Head of caudate nucleus (tissue), 42 donors: ENCODE measurements at regions not wholly inside any gene's neighbourhood (a gene's known extent, or its start where the extent isn't known, plus 50 kb on each side); places are given as distances from the start of the nearest gene placed in this dataset.
"Not testable (repeated sequence)": the region's sequence is repeated elsewhere in the genome, so short reads cannot be mapped to it uniquely, and the experiment has no call there.

Experiments used
- DNase-seq, 42 donors: peaks; one replicate each; pipeline versions ENCODE4 v3.0.0 to v3.0.0-alpha.2; 2020 to 2021; ENCODE audit warnings: mixed read lengths in 7 of 42
- intact Hi-C: fragments of 100-400 bp; cut with DNase I; formaldehyde crosslinking; loops from one replicate; pipeline ENCODE4 v1.15.0; 2022

GRCh38 chr2:185980944-185981343, 242.3 kb downstream of the FSIP2 start:
- no peak for DNase-seq
- intact Hi-C loops = no loop called here

GRCh38 chr2:185984670-185985069, 246.1 kb downstream of the FSIP2 start:
- no peak for DNase-seq
- intact Hi-C loops = no loop called here

DNA sequence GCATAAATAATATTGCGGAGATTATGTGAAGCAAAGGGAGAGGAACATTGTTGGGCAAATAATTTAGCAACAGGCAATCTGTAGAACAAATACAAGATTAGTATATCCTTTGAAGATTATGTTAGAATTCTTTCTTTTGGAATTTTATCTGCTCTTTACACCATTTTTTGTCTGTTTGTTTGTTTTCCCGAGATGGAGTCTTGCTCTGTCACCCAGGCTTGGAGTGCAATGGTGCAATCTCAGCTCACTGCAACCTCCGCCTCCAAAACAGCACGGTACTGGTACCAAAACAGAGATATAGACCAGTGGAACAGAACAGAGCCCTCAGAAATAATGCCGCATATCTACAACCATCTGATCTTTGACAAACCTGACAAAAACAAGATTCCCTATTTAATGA, 250.3 kb downstream of the FSIP2 start:
- intact Hi-C loops, DNase-seq: not testable (repeated sequence)

GRCh38 chr2:185990861-185991525, 252.4 kb downstream of the FSIP2 start:
- intact Hi-C loops = no loop called here
- DNase-seq = no peak

GRCh38 chr2:185998562-185999070, 260.0 kb downstream of the FSIP2 start:
- intact Hi-C loops = no loop called here
- no peak for DNase-seq

GRCh38 chr2:186009341-186009740, 270.7 kb downstream of the FSIP2 start:
- intact Hi-C loops = no loop called here
- no peak for DNase-seq

DNA sequence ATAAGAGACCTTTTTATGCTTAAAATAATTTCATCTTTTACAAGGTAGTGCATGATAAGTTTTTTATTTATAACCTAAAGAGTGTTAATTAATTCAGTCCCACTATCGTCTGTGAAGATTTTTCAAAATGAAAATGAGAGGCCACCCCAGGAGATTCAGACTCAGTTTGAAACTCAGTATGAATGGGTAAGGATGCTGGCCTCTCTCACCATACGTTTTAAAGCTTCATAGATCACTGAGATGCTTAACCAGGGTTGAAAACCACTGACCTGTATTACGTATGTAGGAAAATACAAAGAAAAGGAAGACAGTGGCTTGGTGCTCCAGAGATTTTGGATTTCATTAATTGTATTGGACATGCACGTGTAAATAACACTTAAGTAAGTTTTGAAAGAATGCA, 278.7 kb downstream of the FSIP2 start:
- intact Hi-C loops = no loop called here
- DNase-seq = no peak

GRCh38 chr2:186024921-186025320, 286.3 kb downstream of the FSIP2 start:
- intact Hi-C loops = no loop called here
- no peak for DNase-seq

DNA sequence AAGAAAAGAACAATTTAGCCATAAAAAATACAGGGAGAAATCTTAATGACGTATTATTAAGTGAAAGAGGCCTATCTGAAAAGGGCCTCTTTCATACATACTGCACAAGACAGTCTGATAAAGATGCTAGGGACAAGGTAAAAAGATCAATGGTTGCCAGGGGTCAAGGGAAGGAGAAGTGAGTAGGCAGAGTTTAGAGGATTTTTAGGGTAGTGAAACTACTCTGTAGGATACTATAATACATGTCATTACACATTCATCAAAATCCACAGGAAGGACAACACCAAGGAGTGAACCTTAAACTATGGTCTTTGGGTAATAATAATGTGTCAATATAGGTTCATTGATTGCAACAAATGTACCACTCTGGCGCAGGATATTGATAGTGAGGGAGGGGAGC, 289.3 kb downstream of the FSIP2 start:
- no peak for DNase-seq
- intact Hi-C loops = no loop called here

GRCh38 chr2:186031229-186031628, 292.6 kb downstream of the FSIP2 start:
- intact Hi-C loops = no loop called here
- no peak for DNase-seq

DNA sequence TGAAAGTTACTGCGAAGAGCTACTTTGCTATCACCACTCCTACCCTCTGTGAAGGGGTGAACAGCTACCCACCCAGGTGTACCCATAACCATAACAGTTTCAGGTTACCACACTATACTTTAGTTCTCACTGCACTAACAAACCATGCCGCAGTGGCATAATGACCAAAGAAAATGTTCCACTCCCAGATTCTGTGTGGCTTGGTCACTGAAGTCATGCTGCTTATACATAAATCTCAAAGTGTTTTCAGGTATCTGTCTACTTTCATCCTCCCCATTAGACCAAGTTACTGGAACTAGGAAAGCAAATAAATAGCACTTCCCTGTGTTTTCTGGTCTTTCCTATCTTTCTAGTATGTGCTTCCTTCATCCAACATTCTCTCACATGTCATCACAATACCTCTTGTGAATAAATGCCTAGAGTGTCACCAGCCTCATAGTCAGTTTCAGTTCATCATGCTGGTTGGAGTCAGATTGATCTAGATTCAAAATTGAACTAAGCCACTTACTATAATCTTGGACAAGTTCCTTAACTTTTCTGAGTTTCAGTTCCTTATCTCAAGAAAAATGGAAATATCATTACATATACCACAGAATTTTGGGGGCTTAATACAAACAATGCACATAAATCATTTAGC, 293.6 kb downstream of the FSIP2 start:
- intact Hi-C loops = no loop called here
- no peak for DNase-seq

- intact Hi-C loops = no loop called here
- no peak for DNase-seq
Measured at GRCh38 chr2:186032930-186033329, 294.3 kb downstream of the FSIP2 start.

DNA sequence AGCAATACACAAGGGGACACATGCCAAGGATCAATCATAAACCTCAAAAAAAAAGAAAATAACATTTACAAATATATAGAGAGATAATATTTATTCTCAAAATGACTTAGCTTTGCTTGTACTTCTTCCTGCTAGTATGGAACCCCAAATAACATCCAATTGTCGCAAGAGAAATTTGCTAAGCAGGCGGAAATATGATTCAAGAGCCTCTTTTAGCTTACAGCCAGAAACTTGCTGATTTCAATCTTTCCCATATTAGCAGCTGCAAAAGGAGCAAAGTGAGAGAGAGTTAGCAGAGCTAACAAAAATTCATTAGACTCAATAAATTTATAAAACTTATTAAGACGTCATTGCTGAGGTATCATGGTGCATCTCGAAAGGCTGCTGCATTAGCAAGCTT, 294.9 kb downstream of the FSIP2 start:
- intact Hi-C loops = no loop called here
- DNase-seq = no peak

DNA sequence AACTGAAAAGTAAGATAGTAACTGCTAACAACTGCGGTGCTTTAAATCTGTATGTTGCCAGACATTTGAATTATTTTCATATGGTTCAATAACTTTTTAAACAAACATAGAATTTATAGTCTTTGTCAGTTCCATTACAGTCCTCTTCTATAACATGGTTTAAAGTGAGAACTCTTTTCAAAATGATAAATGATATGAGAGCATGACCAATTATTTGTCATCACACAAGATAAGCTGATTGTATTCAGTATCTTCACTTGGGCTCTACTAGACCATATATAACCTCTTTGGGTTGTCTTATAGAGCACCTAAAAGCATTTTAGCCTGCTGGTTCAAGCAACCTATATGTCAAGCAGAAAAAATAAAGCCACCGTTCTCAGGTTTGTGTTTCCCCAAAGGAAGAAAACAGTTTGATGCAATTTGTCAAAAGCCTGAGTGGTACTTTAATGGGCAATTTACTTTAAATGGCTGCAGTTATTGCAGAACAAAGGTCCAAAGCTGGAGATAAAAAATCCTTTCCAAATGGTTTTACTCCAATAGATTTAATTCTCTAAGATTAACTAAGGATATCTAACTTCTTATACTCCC, 298.4 kb downstream of the FSIP2 start:
- intact Hi-C loops = no loop called here
- no peak for DNase-seq

- intact Hi-C loops = no loop called here
- no peak for DNase-seq
Measured at GRCh38 chr2:186042207-186043028, 303.8 kb downstream of the FSIP2 start.

- intact Hi-C loops = no loop called here
- DNase-seq = no peak
Measured at GRCh38 chr2:186044761-186045160, 306.2 kb downstream of the FSIP2 start.

DNA sequence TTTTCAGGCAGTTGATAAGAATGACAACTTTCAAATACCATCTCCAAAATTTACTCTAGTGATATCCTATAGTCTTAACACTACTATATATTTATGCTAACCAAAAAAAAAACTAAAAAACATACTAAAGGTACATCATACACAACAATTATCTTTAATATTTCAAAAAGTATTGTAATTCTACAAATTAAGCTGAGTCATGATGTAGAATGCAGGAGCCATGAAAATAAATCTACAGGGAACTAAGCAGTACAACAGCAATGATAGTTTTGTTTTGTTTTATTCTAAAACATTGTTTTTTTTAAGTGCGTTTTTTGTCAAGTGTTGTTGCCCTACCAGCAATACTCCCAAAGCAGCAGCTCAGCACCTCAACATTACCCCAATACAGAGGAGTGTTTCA, 314.3 kb downstream of the FSIP2 start:
- intact Hi-C loops = no loop called here
- DNase-seq = no peak

- intact Hi-C loops = no loop called here
- no peak for DNase-seq
Measured at GRCh38 chr2:186058614-186059013, 320.0 kb downstream of the FSIP2 start.

GRCh38 chr2:186059096-186059495, 320.5 kb downstream of the FSIP2 start:
- peak in 2 of 42 donors; percentile 2 to 18 for DNase-seq
- intact Hi-C loops = no loop called here
